Colonic mucosa (tissue), 4 donors: ENCODE measurements at regions not wholly inside any gene's neighbourhood (a gene's known extent, or its start where the extent isn't known, plus 50 kb on each side); places are given as distances from the start of the nearest gene placed in this dataset.

Experiments used
- DNase-seq: peaks from one replicate; pipeline ENCODE4 v3.0.0-alpha.2; 2020
- H3K27ac ChIP-seq: fragments of 200-600 bp; one replicate; pipeline ENCODE4 v1.8.0; 2021
- H3K27me3 ChIP-seq: fragments of 200-600 bp; one replicate; pipeline ENCODE4 v1.8.0; 2021
- H3K36me3 ChIP-seq: fragments of 200-600 bp; one replicate; pipeline ENCODE4 v1.8.0; 2021
- H3K4me1 ChIP-seq: fragments of 200-600 bp; one replicate; pipeline ENCODE4 v1.8.0; 2021; ENCODE audit warnings: mild to moderate bottlenecking
- H3K4me3 ChIP-seq: fragments of 200-600 bp; one replicate; pipeline ENCODE4 v1.8.0; 2021
- H3K9ac ChIP-seq, 2 donors: one replicate each; pipeline ENCODE4 v1.7.0; 2013; ENCODE audit warnings: control low read depth in 2 of 2, low read depth in 2 of 2, low read length in 2 of 2
- H3K9me3 ChIP-seq: fragments of 200-600 bp; one replicate; pipeline ENCODE4 v1.8.0; 2021
- CTCF ChIP-seq: fragments of 200-600 bp; IDR thresholded peaks from one replicate; pipeline ENCODE4 v1.8.0; 2022; ENCODE audit warnings: antibody characterized with exemption, mild to moderate bottlenecking
- intact Hi-C: fragments of 100-400 bp; cut with DNase I; formaldehyde crosslinking; loops from one replicate; pipeline ENCODE4 v1.14.1; 2022
- donor health status: healthy.
- donor health status: DM: no; HTN: no; CAD: no.
- donor health status: DM: no; HTN: no; CAD: no.

DNA sequence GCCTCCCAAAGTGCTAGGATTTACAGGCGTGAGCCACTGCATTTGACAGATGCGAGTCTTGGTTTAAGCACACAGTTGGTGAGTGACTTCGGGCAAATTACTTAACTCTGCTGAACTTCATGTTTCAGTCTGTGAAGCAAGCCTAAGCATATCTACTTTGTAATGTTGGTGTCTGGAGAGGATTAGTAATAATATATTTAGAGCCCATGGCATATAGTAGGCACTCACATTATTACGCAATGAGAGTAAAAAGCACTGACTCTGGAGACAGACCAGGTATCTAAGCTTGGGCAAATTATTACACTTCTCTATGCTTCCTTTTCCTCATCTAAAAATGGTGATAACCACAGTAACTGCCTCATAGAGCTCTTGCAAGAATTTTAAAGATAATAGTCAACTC is 208.7 kb upstream of the P2RY1 start:
- no peak for TF ChIP-seq CTCF
- Histone ChIP-seq H3K9ac (no peak overlapping the region), H3K36me3 (no peaks in the 10 kb centered on the region), H3K4me1 (no peaks in the 10 kb centered on the region), H3K9me3 (no peaks in the 10 kb centered on the region), H3K27me3 (no peaks in the 10 kb centered on the region), H3K4me3 (no peak overlapping the region), H3K27ac (no peak overlapping the region)
- DNase-seq = no peak
- intact Hi-C loops = no loop called here

DNA sequence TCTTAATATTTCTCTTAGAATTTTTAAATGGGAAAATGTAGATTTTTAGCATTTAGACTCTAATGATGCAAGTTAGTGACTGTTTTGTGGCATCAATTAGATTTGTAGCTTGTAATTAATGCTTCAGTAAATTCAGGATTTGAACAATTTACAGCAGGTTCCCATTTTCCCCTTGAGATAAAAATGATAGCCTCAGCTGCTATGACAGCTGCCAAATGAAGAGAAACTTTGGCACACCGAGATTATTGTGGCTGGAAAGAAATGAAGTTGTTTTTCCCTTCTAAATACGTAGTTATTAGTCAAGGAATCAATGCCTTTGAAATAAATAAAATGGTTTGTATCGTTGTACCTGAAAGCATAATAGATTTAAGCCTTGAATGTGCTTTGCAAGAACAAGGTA is 206.4 kb upstream of the P2RY1 start:
- Histone ChIP-seq H3K9ac (no peak overlapping the region), H3K27me3 (no peaks in the 10 kb centered on the region), H3K9me3 (no peaks in the 10 kb centered on the region), H3K36me3 (no peaks in the 10 kb centered on the region), H3K27ac (no peak overlapping the region), H3K4me1 (no peaks in the 10 kb centered on the region), H3K4me3 (no peak overlapping the region)
- intact Hi-C loops = no loop called here
- no peak for DNase-seq
- no peak for TF ChIP-seq CTCF

DNA sequence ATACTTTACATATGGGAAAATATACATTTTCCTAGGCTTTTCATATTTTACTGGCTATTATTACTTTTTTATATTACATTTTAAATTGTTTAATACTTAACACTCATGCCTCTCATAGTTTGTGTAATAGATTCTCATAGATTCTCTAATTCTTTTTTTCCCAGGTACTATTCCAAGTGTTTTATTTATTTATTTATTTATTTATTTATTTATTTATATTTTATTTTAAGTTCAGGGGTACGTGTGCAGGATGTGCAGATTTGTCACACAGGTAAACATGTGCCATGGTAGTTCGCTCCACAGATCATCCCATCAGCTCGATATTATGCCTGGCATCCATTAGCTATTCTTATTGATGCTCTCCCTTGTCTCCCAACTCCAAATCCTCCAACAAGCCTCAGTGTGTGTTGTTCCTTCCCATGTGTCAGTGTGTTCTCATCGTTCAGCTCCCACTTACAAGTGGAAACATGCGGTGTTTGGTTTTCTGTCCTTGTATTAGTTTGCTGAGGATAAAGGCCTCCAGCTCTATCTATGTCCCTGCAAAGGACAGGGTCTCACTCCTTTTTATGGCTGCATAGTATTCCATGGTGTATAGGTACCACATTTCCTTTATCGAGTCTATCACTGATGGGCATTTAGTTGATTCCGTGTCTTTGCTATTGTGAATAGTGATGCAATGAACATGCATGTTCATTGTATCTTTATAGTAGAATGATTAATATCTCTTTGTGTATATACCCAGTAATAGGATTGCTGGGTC is 205.4 kb upstream of the P2RY1 start:
- no peaks in the 10 kb centered on the region for H3K4me1 ChIP-seq
- TF ChIP-seq CTCF = no peak
- H3K9ac ChIP-seq = no peak overlapping the region
- no peaks in the 10 kb centered on the region for H3K9me3 ChIP-seq
- intact Hi-C loops = no loop called here
- no peak for DNase-seq
- H3K27me3 ChIP-seq = no peaks in the 10 kb centered on the region
- no peak overlapping the region for H3K4me3 ChIP-seq
- no peaks in the 10 kb centered on the region for H3K36me3 ChIP-seq
- H3K27ac ChIP-seq = no peak overlapping the region

DNA sequence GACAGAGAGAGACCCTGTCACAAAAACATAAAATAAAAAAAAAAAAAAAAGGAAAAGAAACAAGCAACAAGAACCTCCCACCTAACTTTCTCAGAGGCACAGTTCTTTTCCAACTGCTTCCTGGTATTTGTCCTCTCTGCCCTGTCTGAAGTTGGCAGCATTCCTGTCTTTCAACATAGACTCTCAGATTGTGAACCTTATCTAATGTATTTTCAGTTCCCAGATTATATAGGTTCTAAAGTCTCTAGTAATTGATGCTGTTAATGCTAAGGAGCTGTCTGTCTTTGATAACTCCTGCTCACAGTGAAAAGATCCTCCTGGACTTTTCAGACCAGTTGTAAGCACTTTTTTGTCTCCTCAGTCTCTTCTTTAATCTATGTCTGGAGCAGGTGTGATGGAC is 199.5 kb upstream of the P2RY1 start:
- Histone ChIP-seq H3K4me1 (no peaks in the 10 kb centered on the region), H3K27me3 (no peaks in the 10 kb centered on the region), H3K4me3 (no peak overlapping the region), H3K36me3 (no peaks in the 10 kb centered on the region), H3K9ac (no peak overlapping the region), H3K27ac (no peak overlapping the region), H3K9me3 (no peaks in the 10 kb centered on the region)
- DNase-seq = no peak
- no peak for TF ChIP-seq CTCF
- intact Hi-C loops = no loop called here

GRCh38 chr3:152636651-152637050 is 198.3 kb upstream of the P2RY1 start:
- intact Hi-C loops = no loop called here
- Histone ChIP-seq H3K9me3 (no peaks in the 10 kb centered on the region), H3K27ac (no peak overlapping the region), H3K9ac (no peak overlapping the region), H3K27me3 (no peaks in the 10 kb centered on the region), H3K36me3 (no peaks in the 10 kb centered on the region), H3K4me3 (no peak overlapping the region), H3K4me1 (no peaks in the 10 kb centered on the region)
- TF ChIP-seq CTCF = no peak
- no peak for DNase-seq
